A549 (cell line): ENCODE measurements at regions not wholly inside any gene's neighbourhood (a gene's known extent, or its start where the extent isn't known, plus 50 kb on each side); places are given as distances from the start of the nearest gene placed in this dataset.

Experiments
- ATAC-seq, 2 experiments: fragments of 200-7000 bp in 1 of 2; fragments of >200 bp in 1 of 2; cut with Nextera tagmentation in 1 of 2; cut with Tn5 transposase in 1 of 2; 3 replicates each; pipeline versions ENCODE4 v1.8.0 to v1.9.1; 2018 to 2020; ENCODE audit warnings: mild to moderate bottlenecking in 1 of 2, moderate library complexity in 1 of 2
- CTCF ChIA-PET: fragments of 300-600 bp; sonication (Branson Sonifier 250); formaldehyde crosslinking; extraction: SDS; loops from one replicate; lab custom pipeline; 2021; ENCODE audit warnings: antibody characterized with exemption, inconsistent platforms; lab: Yijun Ruan, JAX
- POLR2A ChIA-PET: fragments of 350-600 bp; formaldehyde crosslinking; extraction: SDS; loops from one replicate; lab custom pipeline; 2021; ENCODE audit warnings: antibody characterized with exemption, inconsistent platforms; lab: Yijun Ruan, JAX
- DNase-seq, 2 experiments: peaks; one replicate each; pipeline versions ENCODE4 v3.0.0 to v3.0.0-alpha.2; 2011 to 2016; ENCODE audit warnings: low read depth in 1 of 2, low spot score in 1 of 2
- FAIRE-seq: peaks from 2 replicates; lab custom pipeline; 2011; peaks lifted over from hg19 to GRCh38; lab: Jason Lieb, UNC
- H3K27ac ChIP-seq, 2 experiments: fragments of >200 bp; sonication (Bioruptor Twin); formaldehyde crosslinking; 3 replicates each; pipeline ENCODE4 v1.5.1; 2016 to 2017
- H3K4me1 ChIP-seq: fragments of >200 bp; sonication (Bioruptor Twin); formaldehyde crosslinking; 3 replicates; pipeline ENCODE4 v1.6.1; 2016
- H3K4me2 ChIP-seq: fragments of >200 bp; sonication (Bioruptor Twin); formaldehyde crosslinking; 3 replicates; pipeline ENCODE4 v1.6.1; 2016
- H3K4me3 ChIP-seq: fragments of >200 bp; sonication (Bioruptor Twin); formaldehyde crosslinking; 3 replicates; pipeline ENCODE4 v1.5.1; 2016
- H3K9me3 ChIP-seq: fragments of >200 bp; sonication (Bioruptor Twin); formaldehyde crosslinking; 3 replicates; pipeline ENCODE4 v1.6.1; 2016
- BHLHE40 ChIP-seq: IDR thresholded peaks from 2 replicates; pipeline ENCODE4 v1.6.1; 2012; ENCODE audit warnings: low read depth, low read length, inconsistent platforms
- CBX2 ChIP-seq: fragments of 200-600 bp; sonication (generic); IDR thresholded peaks from 2 replicates; pipeline ENCODE4 v1.6.1; 2016; ENCODE audit warnings: low read depth, mild to moderate bottlenecking, borderline replicate concordance
- EP300 ChIP-seq, 2 experiments: fragments of >200 bp; sonication (Bioruptor Twin); formaldehyde crosslinking; IDR thresholded peaks; 2 replicates in 1 of 2; 3 replicates in 1 of 2; pipeline ENCODE4 v1.6.1; 2016 to 2017
- FOSB ChIP-seq: fragments of 250-450 bp; sonication (Bioruptor Pico); IDR thresholded peaks from 2 replicates; pipeline ENCODE4 v1.5.0; 2020; ENCODE audit warnings: mild to moderate bottlenecking, moderate library complexity
- FOSL2 ChIP-seq, 2 experiments: fragments of 450-650 bp in 1 of 2; fragments of >200 bp in 1 of 2; sonication (Bioruptor Twin) in 1 of 2; formaldehyde crosslinking; IDR thresholded peaks; 2 replicates each; pipeline versions ENCODE4 v1.5.0 to v1.6.1; 2016 to 2020; ENCODE audit warnings: mild to moderate bottlenecking in 1 of 2, moderate library complexity in 1 of 2
- MAZ ChIP-seq: fragments of 150-350 bp; IDR thresholded peaks from 2 replicates; pipeline ENCODE4 v1.6.1; 2014; ENCODE audit warnings: antibody characterized with exemption, low read depth, low read length, borderline replicate concordance
- MYC ChIP-seq: IDR thresholded peaks from 2 replicates; pipeline ENCODE4 v1.6.1; 2012; ENCODE audit warnings: mild to moderate bottlenecking, inconsistent platforms, low read length, improper control_type of control experiment, borderline replicate concordance
- NR3C1 ChIP-seq: fragments of >200 bp; sonication (Bioruptor Twin); formaldehyde crosslinking; IDR thresholded peaks from 3 replicates; pipeline ENCODE4 v1.6.1; 2017
- PHF8 ChIP-seq: fragments of 200-600 bp; sonication (generic); IDR thresholded peaks from 2 replicates; pipeline ENCODE4 v1.6.1; 2016; ENCODE audit warnings: low read depth, mild to moderate bottlenecking, antibody characterized with exemption, moderate library complexity, borderline replicate concordance
- RARB ChIP-seq: fragments of 250-450 bp; sonication (Bioruptor Pico); IDR thresholded peaks from 2 replicates; pipeline ENCODE4 v1.8.0; 2021; ENCODE audit warnings: mild to moderate bottlenecking, moderate library complexity
- RCOR1 ChIP-seq: fragments of 150-350 bp; IDR thresholded peaks from 2 replicates; pipeline ENCODE4 v1.6.1; 2014; ENCODE audit warnings: antibody characterized with exemption, low read length, low read depth
- RNF2 ChIP-seq: fragments of 200-600 bp; sonication (generic); IDR thresholded peaks from 2 replicates; pipeline ENCODE4 v1.6.1; 2016; ENCODE audit warnings: low read depth, mild to moderate bottlenecking, antibody characterized with exemption, moderate library complexity, borderline replicate concordance
- SMC3 ChIP-seq: fragments of >200 bp; sonication (Bioruptor Twin); formaldehyde crosslinking; IDR thresholded peaks from 3 replicates; pipeline ENCODE4 v1.6.1; 2018; ENCODE audit warnings: inconsistent platforms
- TFCP2L1 ChIP-seq: fragments of 250-450 bp; sonication (Bioruptor Pico); IDR thresholded peaks from 2 replicates; pipeline ENCODE4 v1.5.0; 2021; ENCODE audit warnings: mild to moderate bottlenecking
- ZC3H11A ChIP-seq: fragments of 450-650 bp; IDR thresholded peaks from 2 replicates; pipeline ENCODE4 v1.6.1; 2014; ENCODE audit warnings: antibody characterized with exemption, mild to moderate bottlenecking
- ZFP36 ChIP-seq: fragments of 450-650 bp; IDR thresholded peaks from 2 replicates; pipeline ENCODE4 v1.6.1; 2014; ENCODE audit warnings: borderline replicate concordance; ENCODE audit not compliant: partially characterized antibody
- ZNF302 ChIP-seq: fragments of 250-450 bp; sonication (Bioruptor Pico); IDR thresholded peaks from 2 replicates; pipeline ENCODE4 v1.9.0; 2021; ENCODE audit warnings: inconsistent platforms, mild to moderate bottlenecking, moderate library complexity
- ZSCAN20 ChIP-seq: fragments of 250-450 bp; sonication (Bioruptor Pico); IDR thresholded peaks from 2 replicates; pipeline ENCODE4 v1.8.0; 2022; ENCODE audit warnings: mild to moderate bottlenecking, moderate library complexity
- WGBS: methylation state at CpG from one replicate; pipeline ENCODE4 v1.1.6; 2017; ENCODE audit errors: missing lambda C conversion rate; 5-methylcytosine and 5-hydroxymethylcytosine counted together
- TF ChIP-seq, protein P1 (sequence below): fragments of 250-450 bp; sonication (Bioruptor Pico); IDR thresholded peaks from 2 replicates; pipeline ENCODE4 v1.5.0; 2021; ENCODE audit warnings: mild to moderate bottlenecking, moderate library complexity, borderline replicate concordance
- TF ChIP-seq, protein P2 (sequence below): fragments of 450-650 bp; IDR thresholded peaks from 2 replicates; pipeline ENCODE4 v1.6.1; 2014; ENCODE audit warnings: antibody characterized with exemption
- TF ChIP-seq, protein P3 (sequence below): fragments of 150-350 bp; IDR thresholded peaks from 2 replicates; pipeline ENCODE4 v1.6.1; 2014; ENCODE audit warnings: low read depth, mild to moderate bottlenecking, low read length
- TF ChIP-seq, protein P4 (sequence below): IDR thresholded peaks from 2 replicates; pipeline ENCODE4 v1.6.1; 2012

DNA sequence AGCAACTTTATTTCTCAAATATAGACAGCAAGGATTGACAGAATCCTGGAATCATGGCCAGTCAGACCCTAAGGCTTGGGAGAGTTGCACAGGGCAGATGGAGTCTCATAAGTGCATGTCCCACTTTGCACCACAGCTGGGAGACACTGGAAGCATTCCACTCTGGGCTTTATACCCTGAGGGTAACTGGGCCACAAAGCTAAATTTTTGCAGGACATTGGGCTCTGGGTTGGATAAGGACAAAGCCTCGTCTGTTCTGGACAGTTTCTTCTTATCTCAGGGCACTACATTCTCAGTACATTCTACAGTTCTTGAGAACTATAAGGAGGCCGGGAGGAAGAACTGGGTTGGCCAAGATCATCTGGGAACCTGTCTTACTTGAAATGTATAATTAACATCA lies 158.3 kb upstream of the IGFBP3 start:
- H3K4me3 ChIP-seq, result no peak overlapping the region
- H3K9me3 ChIP-seq, result no peaks in the 10 kb centered on the region
- ChIA-PET CTCF (no interaction called here), POLR2A (no interaction called here)
- H3K4me1 ChIP-seq, result no peaks in the 10 kb centered on the region; the same call in 2 of the 3 replicates
- DNase-seq, result no peak
- 75% methylated on average over 2 of the region's 2 CpGs for WGBS
- no peak for FAIRE-seq
- H3K27ac ChIP-seq, result no peak overlapping the region
- H3K4me2 ChIP-seq, result no peak overlapping the region
- no peak for ATAC-seq
- TF ChIP-seq SMC3, result no peak
- no peak for TF ChIP-seq RARB (CRISPR knock-in tag)
- TF ChIP-seq, protein P1, sequence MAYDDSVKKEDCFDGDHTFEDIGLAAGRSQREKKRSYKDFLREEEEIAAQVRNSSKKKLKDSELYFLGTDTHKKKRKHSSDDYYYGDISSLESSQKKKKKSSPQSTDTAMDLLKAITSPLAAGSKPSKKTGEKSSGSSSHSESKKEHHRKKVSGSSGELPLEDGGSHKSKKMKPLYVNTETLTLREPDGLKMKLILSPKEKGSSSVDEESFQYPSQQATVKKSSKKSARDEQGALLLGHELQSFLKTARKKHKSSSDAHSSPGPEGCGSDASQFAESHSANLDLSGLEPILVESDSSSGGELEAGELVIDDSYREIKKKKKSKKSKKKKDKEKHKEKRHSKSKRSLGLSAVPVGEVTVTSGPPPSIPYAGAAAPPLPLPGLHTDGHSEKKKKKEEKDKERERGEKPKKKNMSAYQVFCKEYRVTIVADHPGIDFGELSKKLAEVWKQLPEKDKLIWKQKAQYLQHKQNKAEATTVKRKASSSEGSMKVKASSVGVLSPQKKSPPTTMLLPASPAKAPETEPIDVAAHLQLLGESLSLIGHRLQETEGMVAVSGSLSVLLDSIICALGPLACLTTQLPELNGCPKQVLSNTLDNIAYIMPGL (CRISPR knock-in tag), result no peak
- TF ChIP-seq, protein P2, sequence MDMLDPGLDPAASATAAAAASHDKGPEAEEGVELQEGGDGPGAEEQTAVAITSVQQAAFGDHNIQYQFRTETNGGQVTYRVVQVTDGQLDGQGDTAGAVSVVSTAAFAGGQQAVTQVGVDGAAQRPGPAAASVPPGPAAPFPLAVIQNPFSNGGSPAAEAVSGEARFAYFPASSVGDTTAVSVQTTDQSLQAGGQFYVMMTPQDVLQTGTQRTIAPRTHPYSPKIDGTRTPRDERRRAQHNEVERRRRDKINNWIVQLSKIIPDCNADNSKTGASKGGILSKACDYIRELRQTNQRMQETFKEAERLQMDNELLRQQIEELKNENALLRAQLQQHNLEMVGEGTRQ, result no peak
- no peak for TF ChIP-seq RNF2
- TF ChIP-seq ZC3H11A, result no peak
- no peak for TF ChIP-seq MAZ
- no peak for TF ChIP-seq ZFP36

DNA sequence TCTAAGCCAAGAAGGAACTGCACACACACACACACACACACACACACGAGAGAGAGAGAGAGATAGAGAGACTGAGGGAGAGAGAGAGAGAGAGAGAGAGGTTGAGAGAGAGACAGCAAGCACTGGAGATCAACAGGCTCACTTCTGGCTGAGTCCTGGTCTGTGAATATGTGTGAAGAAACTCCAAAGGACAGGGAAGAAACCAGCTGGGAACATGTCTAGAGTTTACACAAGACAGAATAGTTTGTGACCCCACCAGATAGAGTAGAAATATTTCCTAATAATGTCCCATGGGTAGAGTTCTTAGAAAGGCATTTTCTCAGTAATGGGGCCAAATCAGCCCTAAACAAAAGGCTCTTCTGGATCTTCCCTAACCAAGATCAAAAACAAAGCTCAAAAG lies 155.5 kb upstream of the IGFBP3 start:
- 14% methylated on average over 1 of the region's 1 CpG for WGBS
- POLR2A ChIA-PET, result no interaction called here

DNA sequence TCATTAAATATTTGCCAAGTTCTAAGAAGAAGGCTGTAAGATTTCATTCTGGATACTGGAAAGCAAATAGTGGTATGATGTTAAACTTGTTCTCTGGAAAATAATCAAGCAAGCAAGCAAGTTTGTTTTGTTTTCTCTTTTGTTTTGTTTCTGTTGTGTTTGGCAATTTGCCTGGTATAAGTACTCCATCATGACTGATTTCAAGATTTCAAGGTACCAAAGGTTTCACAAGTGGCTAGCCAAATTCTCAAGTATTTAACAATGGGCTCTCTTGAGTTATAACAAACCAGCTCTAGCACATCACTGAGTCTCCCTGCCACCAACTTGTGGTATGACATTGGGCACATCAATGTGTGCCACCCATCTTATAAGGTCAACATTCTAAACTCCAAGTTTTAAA lies 151.7 kb upstream of the IGFBP3 start:
- ATAC-seq (no peak), FAIRE-seq (no peak), DNase-seq (no peak)
- H3K27ac ChIP-seq, result no peak overlapping the region
- H3K4me2 ChIP-seq, result no peak overlapping the region
- TF ChIP-seq PHF8, result no peak
- no peak for TF ChIP-seq BHLHE40
- no peak for TF ChIP-seq RCOR1
- no peak for TF ChIP-seq ZNF302 (CRISPR knock-in tag)
- TF ChIP-seq, protein P3, sequence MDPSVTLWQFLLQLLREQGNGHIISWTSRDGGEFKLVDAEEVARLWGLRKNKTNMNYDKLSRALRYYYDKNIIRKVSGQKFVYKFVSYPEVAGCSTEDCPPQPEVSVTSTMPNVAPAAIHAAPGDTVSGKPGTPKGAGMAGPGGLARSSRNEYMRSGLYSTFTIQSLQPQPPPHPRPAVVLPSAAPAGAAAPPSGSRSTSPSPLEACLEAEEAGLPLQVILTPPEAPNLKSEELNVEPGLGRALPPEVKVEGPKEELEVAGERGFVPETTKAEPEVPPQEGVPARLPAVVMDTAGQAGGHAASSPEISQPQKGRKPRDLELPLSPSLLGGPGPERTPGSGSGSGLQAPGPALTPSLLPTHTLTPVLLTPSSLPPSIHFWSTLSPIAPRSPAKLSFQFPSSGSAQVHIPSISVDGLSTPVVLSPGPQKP, result no peak
- TF ChIP-seq, protein P4, sequence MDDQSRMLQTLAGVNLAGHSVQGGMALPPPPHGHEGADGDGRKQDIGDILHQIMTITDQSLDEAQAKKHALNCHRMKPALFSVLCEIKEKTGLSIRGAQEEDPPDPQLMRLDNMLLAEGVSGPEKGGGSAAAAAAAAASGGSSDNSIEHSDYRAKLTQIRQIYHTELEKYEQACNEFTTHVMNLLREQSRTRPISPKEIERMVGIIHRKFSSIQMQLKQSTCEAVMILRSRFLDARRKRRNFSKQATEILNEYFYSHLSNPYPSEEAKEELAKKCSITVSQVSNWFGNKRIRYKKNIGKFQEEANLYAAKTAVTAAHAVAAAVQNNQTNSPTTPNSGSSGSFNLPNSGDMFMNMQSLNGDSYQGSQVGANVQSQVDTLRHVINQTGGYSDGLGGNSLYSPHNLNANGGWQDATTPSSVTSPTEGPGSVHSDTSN, result no peak
- no peak for TF ChIP-seq EP300 (IDR thresholded peaks at IDR 0.05)
- TF ChIP-seq MYC, result no peak
- peaks cover 3% of the 10 kb centered on the region; the same call in 1 of the 3 replicates for H3K4me1 ChIP-seq
- CTCF ChIA-PET, result interaction anchor here (1.8 kb wide), 1 partner anchor 150 kb away, joined by 9 read pairs; no protein-coding TSS in a partner anchor
- H3K4me3 ChIP-seq, result no peak overlapping the region
- POLR2A ChIA-PET, result no interaction called here
- no peaks in the 10 kb centered on the region for H3K9me3 ChIP-seq

More for the DNA sequence above, 155.5 kb upstream of the IGFBP3 start:
- TF ChIP-seq MYC, result no peak
- no peak for TF ChIP-seq TFCP2L1 (CRISPR knock-in tag)
- no peak for TF ChIP-seq ZSCAN20
- TF ChIP-seq NR3C1, result no peak
- TF ChIP-seq CBX2, result no peak
- TF ChIP-seq, protein P2, result no peak
- TF ChIP-seq RCOR1, result no peak
- no peak for TF ChIP-seq FOSB
- TF ChIP-seq FOSL2 (IDR thresholded peaks at IDR 0.05), result no peak
- TF ChIP-seq FOSL2 (CRISPR knock-in tag; IDR thresholded peaks at IDR 0.05), result no peak
- TF ChIP-seq, all 56 proteins: peak for 0
- DNase-seq (no peak), FAIRE-seq (no peak), ATAC-seq (no peak)
- no peak overlapping the region for H3K4me2 ChIP-seq
- no peaks in the 10 kb centered on the region for H3K9me3 ChIP-seq
- H3K4me3 ChIP-seq, result no peak overlapping the region
- H3K27ac ChIP-seq, result 0 out of 6 replicates have a peak overlapping the region, but pooled peaks of 1 of the 2 experiments have one; percentile 10
- H3K4me1 ChIP-seq, result peaks cover under 1% of the 10 kb centered on the region; the same call in 2 of the 3 replicates
- CTCF ChIA-PET, result interaction anchor here (1.1 to 1.2 kb wide), 2 partner anchors 11 to 12 kb away, joined by 3 to 5 read pairs; no protein-coding TSS in a partner anchor
